PC-9 (cell line): ENCODE measurements at regions not wholly inside any gene's neighbourhood (a gene's known extent, or its start where the extent isn't known, plus 50 kb on each side); places are given as distances from the start of the nearest gene placed in this dataset.

Experiments
- CTCF ChIP-seq: fragments of 200-600 bp; sonication (generic); conservative IDR thresholded peaks from 2 replicates; pipeline ENCODE4 v1.6.1; 2017; ENCODE audit warnings: mixed run types, antibody characterized with exemption, mild to moderate bottlenecking, moderate library complexity
- EZH2 ChIP-seq: fragments of 200-600 bp; sonication (generic); IDR thresholded peaks from 2 replicates; pipeline ENCODE4 v1.8.0; 2017; ENCODE audit warnings: antibody characterized with exemption, low read depth

GRCh38 chr13:55403887-55404487, 1736.7 kb upstream of the PRR20A start:
- TF ChIP-seq CTCF (no peak), EZH2 (no peak)
